HG03521 (cell line): ENCODE measurements at regions not wholly inside any gene's neighbourhood (a gene's known extent, or its start where the extent isn't known, plus 50 kb on each side); places are given as distances from the start of the nearest gene placed in this dataset.
"Not testable (repeated sequence)": the region's sequence is repeated elsewhere in the genome, so short reads cannot be mapped to it uniquely, and the experiment has no call there.

Experiments used
- ATAC-seq: cut with Tn5 transposase; IDR thresholded peaks from one replicate; pipeline ENCODE4 v1.9.1; 2021; ENCODE audit warnings: mild to moderate bottlenecking, moderate library complexity; ENCODE audit not compliant: unreplicated experiment

GRCh38 chr7:69276011-69276729 is 322.1 kb upstream of the AUTS2 start:
- no peak for ATAC-seq

- ATAC-seq = no peak
These were observed 320.9 kb upstream of the AUTS2 start for GRCh38 chr7:69277366-69277765.

- no peak for ATAC-seq
These were observed 315.3 kb upstream of the AUTS2 start for GRCh38 chr7:69282946-69283345.

GRCh38 chr7:69283421-69283820 is 314.9 kb upstream of the AUTS2 start:
- ATAC-seq = no peak

- no peak for ATAC-seq
These were observed 312.4 kb upstream of the AUTS2 start for GRCh38 chr7:69285854-69286253.

GRCh38 chr7:69295977-69296376 is 302.3 kb upstream of the AUTS2 start:
- no peak for ATAC-seq

- ATAC-seq = no peak
These were observed 297.0 kb upstream of the AUTS2 start for GRCh38 chr7:69301253-69301652.

GRCh38 chr7:69309601-69310000 is 288.7 kb upstream of the AUTS2 start:
- no peak for ATAC-seq

GRCh38 chr7:69311489-69311888 is 286.8 kb upstream of the AUTS2 start:
- ATAC-seq = no peak

GRCh38 chr7:69313852-69314251 is 284.4 kb upstream of the AUTS2 start:
- not testable (repeated sequence) for ATAC-seq

- ATAC-seq = no peak
These were observed 279.5 kb upstream of the AUTS2 start for GRCh38 chr7:69318794-69319193.

- ATAC-seq = no peak
These were observed 269.8 kb upstream of the AUTS2 start for GRCh38 chr7:69328516-69328915.

GRCh38 chr7:69334701-69335100 is 263.6 kb upstream of the AUTS2 start:
- ATAC-seq = no peak

GRCh38 chr7:69335331-69335730 is 262.9 kb upstream of the AUTS2 start:
- no peak for ATAC-seq

GRCh38 chr7:69336976-69337375 is 261.3 kb upstream of the AUTS2 start:
- no peak for ATAC-seq

- no peak for ATAC-seq
These were observed 260.1 kb upstream of the AUTS2 start for GRCh38 chr7:69338144-69338543.

GRCh38 chr7:69341288-69341687 is 257.0 kb upstream of the AUTS2 start:
- ATAC-seq = no peak

- no peak for ATAC-seq
These were observed 256.0 kb upstream of the AUTS2 start for GRCh38 chr7:69342154-69342884.

GRCh38 chr7:69349291-69349690 is 249.0 kb upstream of the AUTS2 start:
- no peak for ATAC-seq

- ATAC-seq = no peak
These were observed 240.0 kb upstream of the AUTS2 start for GRCh38 chr7:69358163-69358821.

- no peak for ATAC-seq
These were observed 239.1 kb upstream of the AUTS2 start for GRCh38 chr7:69359003-69359700.
